ENCODE measurements at regions not wholly inside any gene's neighbourhood (a gene's known extent, or its start where the extent isn't known, plus 50 kb on each side); places are given as distances from the start of the nearest gene placed in this dataset.

- DNase-seq: no peak
Observed at GRCh38 chr14:65224799-65225198, 122.5 kb upstream of the MAX start.

GRCh38 chr14:65225299-65226159, 123.2 kb upstream of the MAX start:
- DNase-seq: no peak

DNA sequence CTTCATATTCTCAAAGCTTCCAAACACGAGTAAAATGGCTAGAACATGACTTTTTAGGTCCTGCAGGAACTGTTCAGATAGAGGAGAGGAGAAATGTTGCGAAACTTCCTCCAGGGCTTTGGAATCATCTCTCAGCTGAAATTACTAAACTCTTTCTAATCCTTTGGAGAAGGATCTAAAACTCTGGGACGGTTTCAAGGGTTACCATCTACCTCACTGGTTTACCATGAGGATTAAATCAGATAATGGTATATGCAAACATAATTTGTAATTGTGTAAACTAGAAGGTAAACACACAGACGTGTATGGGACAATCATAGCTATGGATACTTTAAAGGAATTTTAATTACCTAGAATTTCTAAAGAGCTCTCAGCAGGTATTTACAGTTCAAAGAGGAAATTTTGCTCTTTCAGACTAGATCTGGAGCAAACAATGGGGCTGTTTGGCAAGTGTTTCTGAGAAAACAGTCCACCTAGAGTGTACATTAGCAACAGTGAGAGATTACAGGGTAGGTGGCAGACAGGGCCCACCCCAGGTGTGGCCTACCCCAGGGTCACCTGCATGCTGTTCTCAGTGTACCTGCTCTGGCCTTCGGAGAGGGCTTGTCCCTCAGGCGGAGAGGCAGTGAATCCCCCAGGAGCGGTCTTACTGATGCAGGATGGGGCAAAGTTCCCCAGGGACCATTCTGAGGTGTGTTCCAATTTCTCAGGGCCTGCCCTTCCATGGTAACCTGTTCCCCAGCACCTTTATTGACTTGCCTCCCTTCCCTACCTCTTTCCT, 124.7 kb upstream of the MAX start:
- DNase-seq: no peak

GRCh38 chr14:65228436-65228835, 126.1 kb upstream of the MAX start:
- DNase-seq: no peak

- DNase-seq: no peak
Observed at GRCh38 chr14:65228956-65229747, 126.8 kb upstream of the MAX start.

DNA sequence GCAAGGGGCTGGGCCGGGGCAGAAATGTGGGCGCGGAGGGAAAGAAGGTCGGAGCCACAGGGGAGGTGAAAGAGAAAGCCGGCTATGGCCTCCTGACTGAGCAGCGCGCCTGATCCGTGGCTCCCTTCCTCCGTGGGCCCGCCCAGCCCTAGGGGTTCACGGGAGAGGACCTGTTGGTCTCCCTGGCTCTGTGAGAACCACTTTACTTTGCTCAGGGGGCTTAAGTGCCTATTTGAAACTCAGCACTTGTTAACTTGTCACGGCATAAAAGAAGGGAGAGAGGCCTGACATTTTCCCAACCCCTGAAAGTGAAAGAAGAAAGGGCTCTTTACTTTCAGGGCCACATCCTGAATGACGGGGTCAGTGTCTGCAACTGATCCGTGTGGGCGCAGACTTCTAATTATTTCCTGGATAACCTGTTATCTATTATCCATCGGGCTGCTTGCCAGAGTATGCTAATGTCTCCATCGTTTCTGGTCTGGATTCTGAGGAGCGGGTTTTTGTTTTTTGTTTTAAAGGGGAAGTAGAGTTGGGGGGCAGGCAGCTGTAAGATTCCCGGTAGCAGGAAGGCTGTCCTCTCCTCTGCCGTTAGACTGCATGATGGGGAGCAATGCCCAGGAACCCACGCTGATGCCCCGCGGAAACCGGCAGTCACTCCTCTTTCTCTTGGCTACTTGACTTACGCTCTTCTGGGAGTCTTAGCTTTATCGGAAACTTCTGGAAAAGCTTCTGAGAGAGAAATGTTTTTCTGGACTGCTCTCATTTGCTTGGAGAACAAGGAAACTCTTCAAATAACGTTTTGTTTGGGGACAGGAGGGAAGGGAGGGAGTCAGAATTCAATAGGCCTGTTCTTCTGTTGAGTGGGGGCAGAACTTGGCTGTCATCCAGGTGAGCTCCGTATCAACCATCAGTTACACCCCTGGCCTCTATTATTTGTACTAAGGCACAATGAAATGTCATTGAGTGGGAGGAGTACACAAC, 127.7 kb upstream of the MAX start:
- peak; percentile 39 to 76 (median 41) for DNase-seq

DNA sequence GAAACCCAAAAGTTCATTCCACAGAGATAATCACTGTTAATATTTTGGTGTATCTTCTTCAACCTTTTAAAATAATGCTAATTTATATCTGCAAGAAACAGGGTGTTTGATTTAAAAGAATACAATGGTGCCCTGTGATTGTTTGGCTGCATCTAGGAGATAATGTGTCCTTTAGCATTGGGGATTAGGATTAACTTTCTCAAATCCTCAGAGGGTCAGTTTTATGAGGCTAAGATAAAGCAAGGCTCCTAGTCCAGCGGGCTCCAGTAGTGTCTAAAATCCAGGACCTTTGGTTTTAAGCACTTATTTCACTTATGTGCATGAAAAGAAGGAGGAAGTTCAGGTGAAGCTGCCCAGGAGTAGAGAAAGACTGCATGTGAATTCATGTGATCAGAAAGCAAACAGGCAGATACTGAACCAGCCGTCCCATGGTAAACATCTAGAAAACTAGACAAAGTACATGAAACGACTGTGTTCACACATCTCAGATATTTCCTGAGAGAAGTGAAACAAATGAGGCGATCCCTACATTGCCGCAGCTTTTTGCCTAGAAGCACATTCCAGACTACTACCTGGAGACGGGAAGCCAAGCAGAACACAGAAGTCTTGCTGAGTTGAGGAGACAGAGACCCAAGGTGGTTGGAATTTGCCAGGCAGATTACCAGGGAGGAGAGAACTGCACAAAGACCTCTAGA, 129.1 kb upstream of the MAX start:
- no peak for DNase-seq

GRCh38 chr14:65234752-65235361, 132.5 kb upstream of the MAX start:
- DNase-seq: no peak

- DNase-seq: no peak
Observed at GRCh38 chr14:65237023-65237814, 134.9 kb upstream of the MAX start.

GRCh38 chr14:65237941-65238340, 135.6 kb upstream of the MAX start:
- no peak for DNase-seq

- no peak for DNase-seq
Observed at GRCh38 chr14:65238456-65238855, 136.1 kb upstream of the MAX start.

GRCh38 chr14:65239143-65239937, 137.0 kb upstream of the MAX start:
- DNase-seq: peak in 1 of 3 donors; percentile 69

DNA sequence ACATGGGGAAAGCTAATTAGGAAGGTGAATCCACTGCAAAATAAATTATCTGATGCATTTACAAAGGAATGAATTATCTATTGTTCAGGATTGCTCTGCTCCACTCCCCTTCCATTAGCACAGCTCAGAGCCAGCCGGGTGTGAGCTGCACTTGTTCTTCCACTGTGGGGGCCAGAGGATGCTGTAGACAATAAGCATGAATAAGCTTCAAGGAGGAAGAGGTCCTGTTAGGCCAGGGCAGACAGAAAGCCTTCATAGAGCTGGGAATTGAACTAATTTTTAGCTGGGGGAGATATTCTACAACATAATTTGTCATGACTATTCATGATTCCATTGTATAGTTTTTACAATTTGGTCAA, 137.6 kb upstream of the MAX start:
- DNase-seq: no peak

- no peak for DNase-seq
Observed at GRCh38 chr14:65241125-65241752, 138.9 kb upstream of the MAX start.

DNA sequence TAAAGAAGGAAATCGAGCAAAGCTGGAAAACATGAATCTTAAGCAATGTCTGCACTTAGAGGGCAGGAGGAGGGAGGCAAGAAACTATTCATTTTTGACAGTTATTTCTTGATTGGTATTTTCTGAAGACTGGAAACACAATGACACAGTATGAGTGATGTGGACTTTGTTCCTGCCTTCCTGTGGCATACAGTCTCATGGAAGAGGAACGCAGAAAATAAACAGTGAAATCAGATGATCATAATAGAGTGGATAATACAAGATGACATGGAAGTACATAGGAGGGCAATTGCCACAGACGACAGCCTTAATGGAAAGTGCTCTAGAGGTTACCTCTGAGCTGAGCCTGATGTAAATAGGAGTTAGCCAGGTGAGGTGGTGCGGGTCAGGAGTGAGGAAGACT, 140.4 kb upstream of the MAX start:
- DNase-seq: no peak

- DNase-seq: no peak
Observed at GRCh38 chr14:65243766-65244442, 141.6 kb upstream of the MAX start.

DNA sequence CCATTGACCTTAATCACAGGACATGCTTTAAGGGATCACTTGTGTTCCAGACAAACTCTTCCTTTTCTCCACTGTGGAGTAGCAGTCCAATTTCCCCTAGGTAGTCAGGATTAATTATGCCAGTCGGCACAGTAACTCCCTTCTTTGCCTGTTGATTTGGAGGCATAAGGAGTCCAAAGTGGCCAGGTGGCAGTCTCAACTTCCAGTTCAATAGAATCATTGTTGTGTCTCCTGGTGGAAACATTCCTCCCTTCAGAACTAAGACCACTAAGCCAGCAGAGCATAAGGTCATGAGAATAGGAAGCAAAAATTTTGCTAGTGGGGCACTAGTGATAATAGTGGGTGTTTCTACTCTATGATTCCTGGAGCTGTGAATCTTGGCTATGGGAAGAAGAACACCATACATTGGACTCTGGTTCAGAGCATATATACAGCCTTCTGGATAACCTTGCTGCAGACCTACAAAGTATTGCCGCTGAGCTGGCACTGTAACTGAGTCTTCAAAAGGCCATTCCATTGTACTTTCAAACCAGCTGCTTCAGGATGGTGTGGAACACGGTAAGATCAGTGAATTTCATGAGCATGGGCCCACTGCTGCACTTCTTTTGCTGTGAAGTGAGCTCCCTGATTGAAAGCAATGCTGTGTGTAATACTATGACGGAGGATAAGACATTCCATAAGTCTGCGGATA, 147.3 kb upstream of the MAX start:
- DNase-seq: no peak

Data from muscle of back (tissue), 3 donors.